Activated B cell treated with CpG ODN at 0.5 μM for 24 hours (primary cell): ENCODE measurements at regions not wholly inside any gene's neighbourhood (a gene's known extent, or its start where the extent isn't known, plus 50 kb on each side); places are given as distances from the start of the nearest gene placed in this dataset.

ENCODE experiments used
- ATAC-seq: fragments of 200-7000 bp; cut with Tn5 transposase; one replicate; pipeline ENCODE4 v1.10.0; 2021; ENCODE audit warnings: low read depth, mild to moderate bottlenecking, moderate library complexity
- CTCF ChIA-PET: fragments of 350-600 bp; sonication (Branson Sonifier 250); formaldehyde crosslinking; loops from one replicate; lab custom pipeline; 2021; ENCODE audit warnings: antibody characterized with exemption; lab: Charles Lee
- POLR2A ChIA-PET: fragments of 350-600 bp; sonication (Branson Sonifier 250); formaldehyde crosslinking; loops from one replicate; lab custom pipeline; 2021; ENCODE audit warnings: antibody characterized with exemption; lab: Charles Lee
- DNase-seq: peaks from one replicate; pipeline ENCODE4 v3.0.0; 2022
- H3K27ac Mint-ChIP-seq: one replicate; pipeline ENCODE4 v1.8.0; 2020; ENCODE audit warnings: mixed read lengths
- H3K27me3 Mint-ChIP-seq: one replicate; pipeline ENCODE4 v1.8.0; 2021; ENCODE audit warnings: mixed read lengths
- H3K36me3 Mint-ChIP-seq: one replicate; pipeline ENCODE4 v1.8.0; 2021; ENCODE audit warnings: low read depth, mixed read lengths
- H3K4me1 Mint-ChIP-seq: one replicate; pipeline ENCODE4 v1.8.0; 2021; ENCODE audit warnings: mixed read lengths
- H3K4me3 Mint-ChIP-seq: one replicate; pipeline ENCODE4 v1.8.0; 2020; ENCODE audit warnings: mild to moderate bottlenecking, mixed read lengths
- H3K9me3 Mint-ChIP-seq: one replicate; pipeline ENCODE4 v1.8.0; 2020; ENCODE audit warnings: mixed read lengths
- intact Hi-C: fragments of 100-400 bp; cut with micrococcal nuclease; formaldehyde crosslinking; loops from one replicate; pipeline ENCODE4 v1.15.1; 2024
- TF ChIP-seq, protein P1 (sequence below): fragments of 200-600 bp; IDR thresholded peaks from one replicate; pipeline ENCODE4 v1.8.0; 2022; ENCODE audit warnings: antibody characterized with exemption, mild to moderate bottlenecking

DNA sequence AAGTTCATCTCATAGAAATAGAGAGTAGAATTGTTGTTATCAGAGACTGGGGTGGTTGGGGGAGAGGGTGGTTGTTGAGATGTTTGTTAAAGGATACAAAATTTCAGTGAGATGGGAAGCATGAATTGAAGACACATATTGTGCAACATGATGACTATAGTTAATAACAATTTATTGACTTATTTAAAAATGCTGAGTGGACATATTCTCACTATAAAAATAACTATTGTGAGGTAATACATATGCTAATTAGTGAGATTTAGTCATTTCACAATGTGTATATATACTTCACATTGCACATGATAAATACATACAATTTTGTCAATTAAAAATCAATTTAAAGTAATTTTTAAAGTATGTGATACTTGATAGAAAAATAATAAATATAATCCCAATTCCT, 722.5 kb upstream of the CHD1 start:
- Mint-ChIP-seq H3K36me3 (no peaks in the 10 kb centered on the region), H3K27ac (no peak overlapping the region), H3K4me1 (no peaks in the 10 kb centered on the region), H3K9me3 (no peaks in the 10 kb centered on the region), H3K27me3 (no peaks in the 10 kb centered on the region), H3K4me3 (no peak overlapping the region)
- TF ChIP-seq, protein P1, sequence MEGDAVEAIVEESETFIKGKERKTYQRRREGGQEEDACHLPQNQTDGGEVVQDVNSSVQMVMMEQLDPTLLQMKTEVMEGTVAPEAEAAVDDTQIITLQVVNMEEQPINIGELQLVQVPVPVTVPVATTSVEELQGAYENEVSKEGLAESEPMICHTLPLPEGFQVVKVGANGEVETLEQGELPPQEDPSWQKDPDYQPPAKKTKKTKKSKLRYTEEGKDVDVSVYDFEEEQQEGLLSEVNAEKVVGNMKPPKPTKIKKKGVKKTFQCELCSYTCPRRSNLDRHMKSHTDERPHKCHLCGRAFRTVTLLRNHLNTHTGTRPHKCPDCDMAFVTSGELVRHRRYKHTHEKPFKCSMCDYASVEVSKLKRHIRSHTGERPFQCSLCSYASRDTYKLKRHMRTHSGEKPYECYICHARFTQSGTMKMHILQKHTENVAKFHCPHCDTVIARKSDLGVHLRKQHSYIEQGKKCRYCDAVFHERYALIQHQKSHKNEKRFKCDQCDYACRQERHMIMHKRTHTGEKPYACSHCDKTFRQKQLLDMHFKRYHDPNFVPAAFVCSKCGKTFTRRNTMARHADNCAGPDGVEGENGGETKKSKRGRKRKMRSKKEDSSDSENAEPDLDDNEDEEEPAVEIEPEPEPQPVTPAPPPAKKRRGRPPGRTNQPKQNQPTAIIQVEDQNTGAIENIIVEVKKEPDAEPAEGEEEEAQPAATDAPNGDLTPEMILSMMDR, result no peak
- ChIA-PET CTCF (no interaction called here), POLR2A (no interaction called here)
- ATAC-seq (no peak), DNase-seq (no peak)
- intact Hi-C loops, result no loop called here

DNA sequence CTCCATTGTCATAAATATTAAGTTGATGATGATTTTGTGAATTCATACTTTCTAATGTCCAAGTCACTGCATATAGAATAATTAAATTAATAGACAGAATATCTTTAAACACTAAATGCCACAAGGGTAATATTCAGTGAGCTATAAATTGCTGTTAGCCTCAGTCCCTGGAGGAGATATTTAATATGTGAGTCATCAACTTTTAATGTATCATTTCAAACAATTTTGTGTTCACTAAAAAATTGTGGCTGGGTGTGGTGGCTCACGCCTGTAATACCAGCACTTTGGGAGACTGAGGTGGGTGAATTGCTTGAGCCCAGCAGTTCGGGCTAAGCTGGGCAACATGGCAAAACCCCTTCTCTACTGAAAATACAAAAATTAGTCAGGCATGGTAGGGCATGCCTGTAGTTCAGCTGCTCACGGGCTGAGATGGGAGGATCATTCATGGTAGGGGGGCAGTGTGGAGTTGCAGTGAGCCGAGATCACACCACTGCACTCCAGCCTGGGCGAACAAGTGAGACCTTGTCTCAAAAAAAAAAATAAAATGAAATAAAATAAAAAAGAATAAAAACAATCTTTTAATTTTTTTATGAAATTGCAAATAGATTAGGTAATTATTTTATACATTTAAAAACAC, 717.3 kb upstream of the CHD1 start:
- POLR2A ChIA-PET, result no interaction called here
- H3K9me3 Mint-ChIP-seq, result peaks cover 3% of the 10 kb centered on the region
- DNase-seq (no peak), ATAC-seq (no peak)
- H3K36me3 Mint-ChIP-seq, result no peaks in the 10 kb centered on the region
- no peaks in the 10 kb centered on the region for H3K27me3 Mint-ChIP-seq
- TF ChIP-seq, protein P1, result no peak
- H3K4me3 Mint-ChIP-seq, result no peak overlapping the region
- H3K4me1 Mint-ChIP-seq, result no peaks in the 10 kb centered on the region
- intact Hi-C loops, result no loop called here
- H3K27ac Mint-ChIP-seq, result no peak overlapping the region
- CTCF ChIA-PET, result no interaction called here

DNA sequence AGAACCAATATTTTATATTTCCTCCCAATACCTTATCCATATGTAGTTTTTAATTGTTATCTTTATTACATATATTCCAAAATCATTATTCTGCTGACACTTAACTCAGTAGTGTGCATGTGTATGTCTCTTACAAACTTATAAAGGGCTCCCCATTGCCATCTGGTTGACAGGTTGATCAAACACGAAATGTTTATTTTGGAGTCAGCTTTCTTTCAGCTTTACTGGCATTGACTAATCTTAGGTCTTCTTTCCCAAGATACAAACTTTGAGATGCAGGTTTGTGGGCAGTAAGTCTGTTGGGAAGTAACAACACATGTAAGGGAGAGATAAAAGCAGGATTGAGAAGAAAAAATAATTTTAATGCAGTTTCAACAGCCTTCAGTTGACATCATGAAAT, 716.0 kb upstream of the CHD1 start:
- intact Hi-C loops, result no loop called here
- Mint-ChIP-seq H3K4me1 (no peaks in the 10 kb centered on the region), H3K27ac (no peak overlapping the region), H3K27me3 (no peaks in the 10 kb centered on the region), H3K9me3 (peaks cover 3% of the 10 kb centered on the region), H3K4me3 (no peak overlapping the region), H3K36me3 (no peaks in the 10 kb centered on the region)
- ChIA-PET POLR2A (no interaction called here), CTCF (no interaction called here)
- ATAC-seq (no peak), DNase-seq (no peak)
- TF ChIP-seq, protein P1, result no peak

DNA sequence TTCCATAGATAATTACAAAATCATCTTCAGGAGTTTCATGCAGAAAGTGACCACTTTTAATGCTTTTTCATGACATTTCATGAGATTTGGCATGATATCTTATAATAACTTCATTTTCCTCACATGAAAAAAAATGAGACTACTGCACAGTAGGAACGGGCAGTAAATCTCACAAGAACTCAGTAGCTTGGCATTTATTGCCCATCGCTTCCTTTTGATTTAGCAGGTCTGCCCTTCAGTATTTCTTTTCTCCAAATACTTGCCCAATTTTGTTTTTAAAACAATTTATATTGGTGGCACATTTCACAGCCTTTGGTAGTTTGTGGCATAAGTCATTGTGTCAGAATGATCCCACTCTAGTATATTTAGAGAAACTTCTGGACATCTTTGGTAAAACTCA, 711.8 kb upstream of the CHD1 start:
- CTCF ChIA-PET, result no interaction called here
- intact Hi-C loops, result no loop called here
- ATAC-seq (no peak), DNase-seq (no peak)
- Mint-ChIP-seq H3K4me3 (no peak overlapping the region), H3K27me3 (no peaks in the 10 kb centered on the region), H3K36me3 (no peaks in the 10 kb centered on the region), H3K27ac (no peak overlapping the region), H3K9me3 (peaks cover 3% of the 10 kb centered on the region), H3K4me1 (no peaks in the 10 kb centered on the region)
- POLR2A ChIA-PET, result no interaction called here
- TF ChIP-seq, protein P1, result no peak

DNA sequence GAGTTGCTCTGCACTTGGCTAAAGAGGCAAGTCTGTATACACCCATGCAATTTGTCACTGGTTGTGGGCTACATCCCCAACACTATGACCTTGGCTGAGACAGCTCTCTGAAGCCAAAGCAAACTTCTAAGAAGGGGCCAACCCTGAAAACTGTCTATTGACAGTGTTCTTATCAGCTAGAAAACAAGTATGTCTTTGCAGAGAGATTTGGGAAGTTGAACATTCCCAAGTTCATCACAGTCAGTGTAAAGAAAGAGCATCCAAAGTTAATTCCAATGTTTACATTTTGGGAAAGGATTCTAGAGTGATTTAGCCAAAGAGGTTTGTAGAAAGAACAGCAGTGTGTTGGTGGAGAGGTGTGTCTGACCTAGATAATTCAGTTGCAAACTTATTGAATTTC, 711.1 kb upstream of the CHD1 start:
- no peaks in the 10 kb centered on the region for H3K27me3 Mint-ChIP-seq
- DNase-seq (no peak), ATAC-seq (no peak)
- POLR2A ChIA-PET, result no interaction called here
- intact Hi-C loops, result no loop called here
- H3K27ac Mint-ChIP-seq, result no peak overlapping the region
- CTCF ChIA-PET, result no interaction called here
- no peak overlapping the region for H3K4me3 Mint-ChIP-seq
- TF ChIP-seq, protein P1, result no peak
- peaks cover 3% of the 10 kb centered on the region for H3K9me3 Mint-ChIP-seq
- no peaks in the 10 kb centered on the region for H3K36me3 Mint-ChIP-seq
- H3K4me1 Mint-ChIP-seq, result no peaks in the 10 kb centered on the region
